Gastroesophageal sphincter (tissue), 4 donors: ENCODE measurements at regions not wholly inside any gene's neighbourhood (a gene's known extent, or its start where the extent isn't known, plus 50 kb on each side); places are given as distances from the start of the nearest gene placed in this dataset.

Experiments
- ATAC-seq: fragments of 150-250 bp; one replicate; pipeline ENCODE4 v1.9.1; 2016; ENCODE audit warnings: mild to moderate bottlenecking, moderate library complexity
- H3K27ac ChIP-seq, 4 donors: fragments of 200-600 bp; sonication (generic) in 3 of 4; 1 replicate in 3 of 4; 2 replicates in 1 of 4; pipeline ENCODE4 v1.5.1; 2016 to 2019
- H3K27me3 ChIP-seq: fragments of 200-600 bp; sonication (generic); one replicate; pipeline ENCODE4 v1.5.1; 2019
- H3K36me3 ChIP-seq, 2 donors: fragments of 200-600 bp; sonication (generic); one replicate each; pipeline ENCODE4 v1.5.1; 2019; ENCODE audit warnings: control low read depth in 1 of 2
- H3K4me1 ChIP-seq, 3 donors: fragments of 200-600 bp; sonication (generic); 1 replicate in 2 of 3; 2 replicates in 1 of 3; pipeline ENCODE4 v1.5.1; 2016 to 2019; ENCODE audit warnings: control low read depth in 2 of 3
- H3K4me3 ChIP-seq, 2 donors: fragments of 200-600 bp; sonication (generic); one replicate each; pipeline ENCODE4 v1.5.1; 2019; ENCODE audit warnings: mild to moderate bottlenecking in 1 of 2, moderate library complexity in 1 of 2
- H3K9me3 ChIP-seq, 3 donors: fragments of 200-600 bp; sonication (generic); one replicate each; pipeline ENCODE4 v1.5.1; 2017 to 2019; ENCODE audit warnings: control low read depth in 2 of 3
- CTCF ChIP-seq, 4 experiments: fragments of 200-600 bp in 2 of 4; fragments of 450-650 bp in 2 of 4; sonication (generic) in 1 of 4; IDR thresholded peaks; one replicate each; pipeline ENCODE4 v1.5.1; 2017 to 2019; ENCODE audit warnings: antibody characterized with exemption in 4 of 4, mild to moderate bottlenecking in 2 of 4, moderate library complexity in 2 of 4
- EP300 ChIP-seq: sonication (generic); formaldehyde crosslinking; IDR thresholded peaks from one replicate; pipeline ENCODE4 v1.6.1; 2017; ENCODE audit warnings: antibody characterized with exemption, mild to moderate bottlenecking
- POLR2A ChIP-seq, 2 donors: fragments of 450-650 bp; IDR thresholded peaks; one replicate each; pipeline ENCODE4 v1.6.1; 2017; ENCODE audit warnings: antibody characterized with exemption in 2 of 2, mild to moderate bottlenecking in 2 of 2, moderate library complexity in 1 of 2
- POLR2AphosphoS5 ChIP-seq: sonication (generic); formaldehyde crosslinking; IDR thresholded peaks from one replicate; pipeline ENCODE4 v1.6.1; 2017; ENCODE audit warnings: antibody characterized with exemption
- WGBS, 2 donors: methylation state at CpG; one replicate each; pipeline ENCODE4 v1.1.5; 2018; ENCODE audit warnings: low coverage in 1 of 2; 5-methylcytosine and 5-hydroxymethylcytosine counted together

- H3K27me3 ChIP-seq = no peaks in the 10 kb centered on the region
- no peak overlapping the region for H3K27ac ChIP-seq
- H3K4me1 ChIP-seq = no peaks in the 10 kb centered on the region
- 40 to 46% methylated on average over 6 to 7 of the region's 7 CpGs for WGBS, 2 donors
- no peak overlapping the region for H3K4me3 ChIP-seq
- no peak for ATAC-seq
- TF ChIP-seq POLR2A (IDR thresholded peaks at IDR 0.05) (no peak), POLR2AphosphoS5 (no peak), EP300 (no peak), CTCF (IDR thresholded peaks at IDR 0.05) (no peak)
- no peaks in the 10 kb centered on the region for H3K36me3 ChIP-seq
- no peaks in the 10 kb centered on the region for H3K9me3 ChIP-seq
These were observed 139.3 kb upstream of the FBXL17 start for GRCh38 chr5:108521011-108521700.

GRCh38 chr5:108516785-108517184, 134.9 kb upstream of the FBXL17 start:
- Histone ChIP-seq H3K4me1 (no peaks in the 10 kb centered on the region), H3K9me3 (no peaks in the 10 kb centered on the region), H3K27me3 (no peaks in the 10 kb centered on the region), H3K4me3 (no peak overlapping the region), H3K36me3 (no peaks in the 10 kb centered on the region), H3K27ac (no peak overlapping the region)
- no peak for TF ChIP-seq POLR2A (IDR thresholded peaks at IDR 0.05)
- no peak for TF ChIP-seq POLR2AphosphoS5
- ATAC-seq = no peak

- Histone ChIP-seq H3K4me1 (no peaks in the 10 kb centered on the region), H3K36me3 (no peaks in the 10 kb centered on the region), H3K9me3 (no peaks in the 10 kb centered on the region), H3K4me3 (no peak overlapping the region), H3K27ac (no peak overlapping the region), H3K27me3 (no peaks in the 10 kb centered on the region)
- WGBS, 2 donors = 20 to 33% methylated on average over 1 of the region's 1 CpG
- no peak for ATAC-seq
- TF ChIP-seq EP300 (no peak), POLR2AphosphoS5 (no peak), POLR2A (IDR thresholded peaks at IDR 0.05) (no peak), CTCF (IDR thresholded peaks at IDR 0.05) (no peak)
These were observed 133.7 kb upstream of the FBXL17 start for GRCh38 chr5:108515517-108516105.

GRCh38 chr5:108508979-108509378, 127.1 kb upstream of the FBXL17 start:
- H3K4me3 ChIP-seq = no peak overlapping the region
- no peaks in the 10 kb centered on the region for H3K36me3 ChIP-seq
- no peak overlapping the region for H3K27ac ChIP-seq
- no peaks in the 10 kb centered on the region for H3K27me3 ChIP-seq
- WGBS, 2 donors = 84 to 86% methylated on average over 3 of the region's 3 CpGs
- H3K4me1 ChIP-seq = no peaks in the 10 kb centered on the region
- ATAC-seq = no peak
- TF ChIP-seq POLR2A (IDR thresholded peaks at IDR 0.05) (no peak), POLR2AphosphoS5 (no peak), CTCF (IDR thresholded peaks at IDR 0.05) (no peak), EP300 (no peak)
- H3K9me3 ChIP-seq = no peaks in the 10 kb centered on the region

GRCh38 chr5:108507631-108508030, 125.7 kb upstream of the FBXL17 start:
- Histone ChIP-seq H3K36me3 (no peaks in the 10 kb centered on the region), H3K9me3 (no peaks in the 10 kb centered on the region), H3K4me1 (no peaks in the 10 kb centered on the region), H3K27me3 (no peaks in the 10 kb centered on the region), H3K4me3 (no peak overlapping the region), H3K27ac (no peak overlapping the region)
- WGBS, 2 donors = 89 to 94% methylated on average over 2 of the region's 2 CpGs
- no peak for TF ChIP-seq EP300
- no peak for TF ChIP-seq CTCF (IDR thresholded peaks at IDR 0.05)
- TF ChIP-seq POLR2AphosphoS5 = no peak
- no peak for TF ChIP-seq POLR2A (IDR thresholded peaks at IDR 0.05)
- no peak for ATAC-seq
